SK-N-SH treated with all-trans-retinoic acid at 6 μM for 48 hours (cell line): ENCODE measurements at regions not wholly inside any gene's neighbourhood (a gene's known extent, or its start where the extent isn't known, plus 50 kb on each side); places are given as distances from the start of the nearest gene placed in this dataset.

Source experiments
- ATAC-seq: fragments of 200-7000 bp; cut with Tn5 transposase; 3 replicates; pipeline ENCODE4 v1.9.1; 2020; ENCODE audit warnings: mild to moderate bottlenecking, moderate library complexity
- ARNTL ChIP-seq: fragments of 450-650 bp; formaldehyde crosslinking; IDR thresholded peaks from 2 replicates; pipeline ENCODE4 v1.5.0; 2020; ENCODE audit warnings: low read depth, mild to moderate bottlenecking, moderate library complexity, borderline replicate concordance
- BACH2 ChIP-seq: fragments of 250-450 bp; sonication (Bioruptor Pico); IDR thresholded peaks from 2 replicates; pipeline ENCODE4 v1.9.0; 2021; ENCODE audit warnings: mild to moderate bottlenecking, borderline replicate concordance
- CSDC2 ChIP-seq: fragments of 250-450 bp; sonication (Bioruptor Pico); IDR thresholded peaks from 2 replicates; pipeline ENCODE4 v1.5.0; 2020; ENCODE audit warnings: mild to moderate bottlenecking, moderate library complexity
- ISL1 ChIP-seq: fragments of 250-450 bp; sonication (Bioruptor Pico); IDR thresholded peaks from 2 replicates; pipeline ENCODE4 v2.1.2; 2022; ENCODE audit warnings: mild to moderate bottlenecking, moderate library complexity
- OSR1 ChIP-seq: fragments of 250-450 bp; sonication (Bioruptor Pico); IDR thresholded peaks from 2 replicates; pipeline ENCODE4 v1.8.0; 2022; ENCODE audit warnings: moderate library complexity, mild to moderate bottlenecking, inconsistent platforms
- PPARA ChIP-seq: fragments of 250-450 bp; sonication (Bioruptor Pico); IDR thresholded peaks from 2 replicates; pipeline ENCODE4 v1.5.0; 2020; ENCODE audit warnings: mild to moderate bottlenecking, borderline replicate concordance
- RARB ChIP-seq: fragments of 250-450 bp; sonication (Bioruptor Pico); IDR thresholded peaks from 2 replicates; pipeline ENCODE4 v1.8.0; 2021; ENCODE audit warnings: mild to moderate bottlenecking, moderate library complexity
- SNAI2 ChIP-seq: fragments of 250-450 bp; sonication (Bioruptor Pico); IDR thresholded peaks from 2 replicates; pipeline ENCODE4 v1.5.0; 2020; ENCODE audit warnings: mild to moderate bottlenecking, moderate library complexity
- TOX ChIP-seq: fragments of 250-450 bp; sonication (Bioruptor Pico); IDR thresholded peaks from 2 replicates; pipeline ENCODE4 v1.8.0; 2021; ENCODE audit warnings: mild to moderate bottlenecking, moderate library complexity, borderline replicate concordance
- ZFP3 ChIP-seq: fragments of 250-450 bp; sonication (Bioruptor Pico); IDR thresholded peaks from 2 replicates; pipeline ENCODE4 v1.5.0; 2020; ENCODE audit warnings: mild to moderate bottlenecking, moderate library complexity
- ZNF565 ChIP-seq: fragments of 450-650 bp; formaldehyde crosslinking; conservative IDR thresholded peaks from 2 replicates; pipeline ENCODE4 v1.5.0; 2020; ENCODE audit warnings: low read depth, mild to moderate bottlenecking, moderate library complexity
- ZNF70 ChIP-seq: fragments of 450-650 bp; formaldehyde crosslinking; IDR thresholded peaks from 2 replicates; pipeline ENCODE4 v1.5.0; 2020; ENCODE audit warnings: mild to moderate bottlenecking, moderate library complexity
- ZNF8 ChIP-seq: fragments of 450-650 bp; formaldehyde crosslinking; IDR thresholded peaks from 2 replicates; pipeline ENCODE4 v1.5.0; 2020; ENCODE audit warnings: mild to moderate bottlenecking, moderate library complexity
- TF ChIP-seq, protein P1 (sequence below): fragments of 250-450 bp; sonication (Bioruptor Pico); IDR thresholded peaks from 2 replicates; pipeline ENCODE4 v1.5.1; 2020; ENCODE audit warnings: low read depth, mild to moderate bottlenecking, moderate library complexity
- TF ChIP-seq, protein P2 (sequence below): fragments of 250-450 bp; sonication (Bioruptor Pico); IDR thresholded peaks from 2 replicates; pipeline ENCODE4 v1.5.1; 2021; ENCODE audit warnings: mild to moderate bottlenecking, moderate library complexity
- TF ChIP-seq, protein P3 (sequence below): fragments of 250-450 bp; sonication (Bioruptor Pico); IDR thresholded peaks from 2 replicates; pipeline ENCODE4 v1.8.0; 2021; ENCODE audit warnings: low read depth, mild to moderate bottlenecking, moderate library complexity, borderline replicate concordance
- TF ChIP-seq, protein P4 (sequence below): fragments of 250-450 bp; sonication (Bioruptor Pico); IDR thresholded peaks from 2 replicates; pipeline ENCODE4 v1.5.0; 2020; ENCODE audit warnings: mild to moderate bottlenecking, moderate library complexity

DNA sequence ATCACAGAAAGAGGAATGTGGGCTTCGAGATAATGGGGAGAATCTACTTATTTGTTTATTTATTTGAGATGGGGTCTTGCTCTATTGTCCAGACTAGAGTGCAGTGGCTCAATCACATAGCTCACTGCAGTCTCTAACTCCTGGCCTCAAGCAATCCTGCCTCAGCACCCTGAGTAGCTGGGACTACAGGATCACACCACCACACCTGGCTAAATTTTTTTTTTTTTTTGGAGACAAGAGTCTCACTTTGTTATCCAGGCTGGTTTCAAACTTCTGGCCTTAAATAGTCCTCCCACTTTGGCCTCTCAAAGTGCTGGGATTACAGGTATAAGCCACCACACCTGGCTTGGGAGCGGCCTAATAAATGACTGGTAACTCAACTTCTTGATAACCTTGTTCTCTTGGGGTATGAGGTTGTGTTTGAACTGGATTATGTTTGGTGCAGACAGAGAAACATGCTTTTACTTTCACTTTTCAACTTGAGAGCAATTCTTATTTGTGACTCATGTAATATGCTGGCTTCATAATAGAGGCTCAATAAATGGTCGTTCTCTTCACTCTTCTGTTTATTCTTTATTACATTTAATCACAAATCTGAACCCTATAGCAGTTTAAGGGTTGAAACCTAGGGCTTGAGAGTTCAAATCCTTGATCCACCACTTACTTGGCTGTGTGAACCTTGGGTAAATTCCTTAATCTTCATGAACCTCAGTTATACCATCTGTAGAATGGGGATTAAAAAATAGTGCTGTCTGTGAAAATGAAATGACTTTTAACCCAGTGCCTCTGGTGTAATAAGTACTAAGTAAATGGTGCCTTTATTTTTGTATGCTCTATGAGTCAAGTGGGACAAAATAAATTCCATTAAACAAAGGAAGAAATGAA is 129.1 kb upstream of the HS3ST2 start:
- TF ChIP-seq OSR1 (CRISPR knock-in tag), result no peak
- ATAC-seq, result no peak

DNA sequence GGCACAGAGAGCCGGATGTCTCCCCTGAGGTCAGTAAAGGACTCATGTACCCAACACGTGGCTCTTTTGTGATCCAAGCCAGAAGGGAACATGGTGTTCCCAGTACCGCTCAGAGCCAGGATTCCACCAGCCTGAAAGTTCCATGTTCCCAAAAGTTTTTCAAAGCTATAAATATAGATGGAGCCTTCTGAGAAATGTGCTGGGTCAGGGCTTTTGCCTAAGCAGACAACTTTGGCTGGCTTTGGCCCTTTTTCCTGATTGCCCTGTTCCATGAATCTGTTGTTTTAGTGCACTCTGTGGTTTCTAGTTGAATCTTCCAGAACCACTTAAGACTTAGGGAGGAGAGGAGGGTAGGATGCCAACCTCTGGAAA is 128.5 kb upstream of the HS3ST2 start:
- no peak for ATAC-seq
- TF ChIP-seq, protein P1, sequence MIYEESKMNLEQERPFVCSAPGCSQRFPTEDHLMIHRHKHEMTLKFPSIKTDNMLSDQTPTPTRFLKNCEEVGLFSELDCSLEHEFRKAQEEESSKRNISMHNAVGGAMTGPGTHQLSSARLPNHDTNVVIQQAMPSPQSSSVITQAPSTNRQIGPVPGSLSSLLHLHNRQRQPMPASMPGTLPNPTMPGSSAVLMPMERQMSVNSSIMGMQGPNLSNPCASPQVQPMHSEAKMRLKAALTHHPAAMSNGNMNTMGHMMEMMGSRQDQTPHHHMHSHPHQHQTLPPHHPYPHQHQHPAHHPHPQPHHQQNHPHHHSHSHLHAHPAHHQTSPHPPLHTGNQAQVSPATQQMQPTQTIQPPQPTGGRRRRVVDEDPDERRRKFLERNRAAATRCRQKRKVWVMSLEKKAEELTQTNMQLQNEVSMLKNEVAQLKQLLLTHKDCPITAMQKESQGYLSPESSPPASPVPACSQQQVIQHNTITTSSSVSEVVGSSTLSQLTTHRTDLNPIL (CRISPR knock-in tag), result no peak

DNA sequence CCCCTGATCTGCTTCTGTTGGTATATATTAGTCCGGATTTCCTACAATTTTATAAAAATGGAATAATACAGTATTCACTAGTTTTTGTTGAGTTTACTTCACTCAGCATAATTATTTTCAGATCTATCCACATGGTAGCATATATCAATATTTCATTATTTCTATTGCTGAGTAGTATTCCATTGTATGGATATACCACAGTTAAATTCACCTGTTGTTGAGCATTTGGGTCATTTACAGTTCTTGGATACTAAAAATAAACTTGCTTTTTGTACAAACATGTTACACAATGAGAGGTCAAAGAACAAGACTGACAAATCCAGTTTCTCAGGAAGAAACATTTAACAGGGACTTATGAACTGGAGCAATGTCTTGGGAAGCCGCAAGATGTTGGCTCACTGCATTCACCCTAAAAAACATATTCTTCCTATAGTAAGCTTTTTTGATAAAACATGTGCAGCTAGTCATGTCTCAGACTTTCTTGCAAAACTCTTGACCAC is 126.9 kb upstream of the HS3ST2 start:
- TF ChIP-seq ZNF8 (CRISPR knock-in tag) (peak; percentile 99), CSDC2 (CRISPR knock-in tag) (no peak), ZNF565 (CRISPR knock-in tag) (no peak)
- TF ChIP-seq, all 23 proteins: peak for 1
- ATAC-seq, result no peak

DNA sequence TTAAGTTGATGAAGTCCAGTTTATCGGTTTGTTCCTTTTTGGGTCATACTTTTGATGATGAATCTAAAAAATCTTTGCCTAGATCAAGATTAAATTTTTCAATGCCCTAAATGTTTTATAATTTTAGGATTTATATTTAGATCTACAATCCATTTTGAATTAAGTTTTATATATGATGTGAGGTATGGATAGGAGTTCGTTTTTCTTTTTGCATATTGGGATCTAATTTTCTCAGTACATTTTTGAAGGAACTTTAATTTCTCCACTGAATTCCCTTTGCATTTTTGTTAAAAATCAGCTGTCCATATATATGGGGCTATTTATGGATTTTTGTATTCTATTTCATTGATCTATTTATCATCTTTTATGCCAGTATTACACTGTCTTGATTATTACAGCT is 125.5 kb upstream of the HS3ST2 start:
- ATAC-seq, result no peak

DNA sequence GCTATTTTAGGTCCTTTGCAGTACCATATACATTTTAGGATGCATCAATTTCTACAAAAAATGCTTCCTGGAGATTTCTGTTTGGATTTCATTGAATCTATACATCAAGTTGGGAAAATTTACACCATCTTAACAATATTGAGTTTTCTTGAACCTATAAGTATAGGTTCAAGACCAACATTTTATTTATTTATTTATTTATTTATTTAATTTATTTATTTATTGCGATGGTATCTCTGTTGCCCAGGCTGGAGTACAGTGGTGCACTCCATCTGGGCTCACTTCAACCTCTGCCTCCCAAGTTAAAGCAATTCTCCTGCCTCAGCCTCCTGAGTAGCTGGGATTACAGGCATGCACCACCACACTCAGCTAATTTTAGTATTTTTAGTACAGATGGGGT is 125.0 kb upstream of the HS3ST2 start:
- TF ChIP-seq RARB (CRISPR knock-in tag) (no peak), TOX (CRISPR knock-in tag) (no peak)
- TF ChIP-seq, protein P1 (CRISPR knock-in tag), result no peak
- TF ChIP-seq, protein P2, sequence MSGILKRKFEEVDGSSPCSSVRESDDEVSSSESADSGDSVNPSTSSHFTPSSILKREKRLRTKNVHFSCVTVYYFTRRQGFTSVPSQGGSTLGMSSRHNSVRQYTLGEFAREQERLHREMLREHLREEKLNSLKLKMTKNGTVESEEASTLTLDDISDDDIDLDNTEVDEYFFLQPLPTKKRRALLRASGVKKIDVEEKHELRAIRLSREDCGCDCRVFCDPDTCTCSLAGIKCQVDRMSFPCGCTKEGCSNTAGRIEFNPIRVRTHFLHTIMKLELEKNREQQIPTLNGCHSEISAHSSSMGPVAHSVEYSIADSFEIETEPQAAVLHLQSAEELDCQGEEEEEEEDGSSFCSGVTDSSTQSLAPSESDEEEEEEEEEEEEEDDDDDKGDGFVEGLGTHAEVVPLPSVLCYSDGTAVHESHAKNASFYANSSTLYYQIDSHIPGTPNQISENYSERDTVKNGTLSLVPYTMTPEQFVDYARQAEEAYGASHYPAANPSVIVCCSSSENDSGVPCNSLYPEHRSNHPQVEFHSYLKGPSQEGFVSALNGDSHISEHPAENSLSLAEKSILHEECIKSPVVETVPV, result no peak
- no peak for ATAC-seq

More for the DNA sequence above, 125.5 kb upstream of the HS3ST2 start:
- TF ChIP-seq RARB (CRISPR knock-in tag) (no peak), ZFP3 (CRISPR knock-in tag) (0 out of 2 replicates have a peak, but pooled peaks have one; percentile 53), ZNF8 (CRISPR knock-in tag) (no peak)
- TF ChIP-seq, all 23 proteins: peak for 1

DNA sequence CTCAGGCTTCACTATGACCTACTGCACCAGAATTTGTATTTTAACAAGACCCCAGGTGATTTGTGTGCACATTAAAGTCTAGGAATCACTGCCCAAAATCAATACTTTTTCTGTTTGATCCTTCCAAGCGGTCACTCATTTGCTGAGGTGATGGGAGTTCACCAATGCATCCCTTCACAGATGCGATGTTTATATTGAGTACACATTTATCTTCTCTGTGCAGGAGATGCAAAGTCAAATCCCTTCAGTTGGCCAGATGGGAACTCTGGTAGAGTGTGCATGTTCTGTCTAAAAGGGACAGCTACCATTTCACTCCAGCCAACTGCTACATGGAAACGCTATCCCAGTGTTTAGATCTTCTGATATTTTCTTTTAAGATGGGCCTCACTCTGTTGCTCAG is 122.6 kb upstream of the HS3ST2 start:
- no peak for ATAC-seq
- TF ChIP-seq BACH2 (CRISPR knock-in tag) (no peak), ISL1 (no peak), TOX (CRISPR knock-in tag) (no peak), OSR1 (CRISPR knock-in tag) (no peak), SNAI2 (CRISPR knock-in tag) (no peak), PPARA (CRISPR knock-in tag) (no peak), ZNF70 (CRISPR knock-in tag) (no peak), CSDC2 (CRISPR knock-in tag) (no peak), ZFP3 (CRISPR knock-in tag) (no peak), ARNTL (CRISPR knock-in tag) (no peak)
- TF ChIP-seq, protein P3, sequence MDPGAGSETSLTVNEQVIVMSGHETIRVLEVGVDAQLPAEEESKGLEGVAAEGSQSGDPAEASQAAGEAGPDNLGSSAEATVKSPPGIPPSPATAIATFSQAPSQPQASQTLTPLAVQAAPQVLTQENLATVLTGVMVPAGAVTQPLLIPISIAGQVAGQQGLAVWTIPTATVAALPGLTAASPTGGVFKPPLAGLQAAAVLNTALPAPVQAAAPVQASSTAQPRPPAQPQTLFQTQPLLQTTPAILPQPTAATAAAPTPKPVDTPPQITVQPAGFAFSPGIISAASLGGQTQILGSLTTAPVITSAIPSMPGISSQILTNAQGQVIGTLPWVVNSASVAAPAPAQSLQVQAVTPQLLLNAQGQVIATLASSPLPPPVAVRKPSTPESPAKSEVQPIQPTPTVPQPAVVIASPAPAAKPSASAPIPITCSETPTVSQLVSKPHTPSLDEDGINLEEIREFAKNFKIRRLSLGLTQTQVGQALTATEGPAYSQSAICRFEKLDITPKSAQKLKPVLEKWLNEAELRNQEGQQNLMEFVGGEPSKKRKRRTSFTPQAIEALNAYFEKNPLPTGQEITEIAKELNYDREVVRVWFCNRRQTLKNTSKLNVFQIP, result no peak
- TF ChIP-seq, protein P2, result no peak
- TF ChIP-seq, protein P4, sequence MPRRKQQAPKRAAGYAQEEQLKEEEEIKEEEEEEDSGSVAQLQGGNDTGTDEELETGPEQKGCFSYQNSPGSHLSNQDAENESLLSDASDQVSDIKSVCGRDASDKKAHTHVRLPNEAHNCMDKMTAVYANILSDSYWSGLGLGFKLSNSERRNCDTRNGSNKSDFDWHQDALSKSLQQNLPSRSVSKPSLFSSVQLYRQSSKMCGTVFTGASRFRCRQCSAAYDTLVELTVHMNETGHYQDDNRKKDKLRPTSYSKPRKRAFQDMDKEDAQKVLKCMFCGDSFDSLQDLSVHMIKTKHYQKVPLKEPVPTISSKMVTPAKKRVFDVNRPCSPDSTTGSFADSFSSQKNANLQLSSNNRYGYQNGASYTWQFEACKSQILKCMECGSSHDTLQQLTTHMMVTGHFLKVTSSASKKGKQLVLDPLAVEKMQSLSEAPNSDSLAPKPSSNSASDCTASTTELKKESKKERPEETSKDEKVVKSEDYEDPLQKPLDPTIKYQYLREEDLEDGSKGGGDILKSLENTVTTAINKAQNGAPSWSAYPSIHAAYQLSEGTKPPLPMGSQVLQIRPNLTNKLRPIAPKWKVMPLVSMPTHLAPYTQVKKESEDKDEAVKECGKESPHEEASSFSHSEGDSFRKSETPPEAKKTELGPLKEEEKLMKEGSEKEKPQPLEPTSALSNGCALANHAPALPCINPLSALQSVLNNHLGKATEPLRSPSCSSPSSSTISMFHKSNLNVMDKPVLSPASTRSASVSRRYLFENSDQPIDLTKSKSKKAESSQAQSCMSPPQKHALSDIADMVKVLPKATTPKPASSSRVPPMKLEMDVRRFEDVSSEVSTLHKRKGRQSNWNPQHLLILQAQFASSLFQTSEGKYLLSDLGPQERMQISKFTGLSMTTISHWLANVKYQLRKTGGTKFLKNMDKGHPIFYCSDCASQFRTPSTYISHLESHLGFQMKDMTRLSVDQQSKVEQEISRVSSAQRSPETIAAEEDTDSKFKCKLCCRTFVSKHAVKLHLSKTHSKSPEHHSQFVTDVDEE (CRISPR knock-in tag), result no peak
- TF ChIP-seq, protein P1 (CRISPR knock-in tag), result no peak
